IMR-90 (cell line): ENCODE measurements at regions not wholly inside any gene's neighbourhood (a gene's known extent, or its start where the extent isn't known, plus 50 kb on each side); places are given as distances from the start of the nearest gene placed in this dataset.
A peak's percentile ranks its signal among the peaks of the same experiment; 100 is the strongest.

Experiments used
- ATAC-seq: fragments of 200-7000 bp; cut with Tn5 transposase; 2 replicates; pipeline ENCODE4 v1.9.1; 2020; ENCODE audit warnings: low read depth, mild to moderate bottlenecking, moderate library complexity
- BruUV-seq: library from RNA; stranded (reverse); fragments of 400-500 nt; replicated peaks from 2 replicates; lab custom pipeline; 2021; lab: Mats Ljungman, UMichigan
- CTCF ChIA-PET: fragments of 300-600 bp; formaldehyde crosslinking; extraction: SDS; loops from one replicate; lab custom pipeline; 2021; ENCODE audit warnings: antibody characterized with exemption; lab: Yijun Ruan, JAX
- POLR2A ChIA-PET: fragments of 300-600 bp; sonication (Branson Sonifier 250); formaldehyde crosslinking; loops from one replicate; lab custom pipeline; 2022; ENCODE audit warnings: antibody characterized with exemption; ENCODE audit not compliant: unreplicated experiment; lab: Charles Lee
- DNase-seq: peaks from one replicate; pipeline ENCODE4 v3.0.0; 2013
- H2AFZ ChIP-seq: replicated peaks from 2 replicates; pipeline ENCODE3; 2013; ENCODE audit warnings: low read length, mild to moderate bottlenecking; ENCODE audit not compliant: poor library complexity
- H2AK5ac ChIP-seq: 2 replicates; pipeline ENCODE4 v1.6.1; 2013; ENCODE audit warnings: low read depth, low read length, inconsistent platforms
- H2AK9ac ChIP-seq: replicated peaks from 2 replicates; pipeline ENCODE3; 2013; ENCODE audit warnings: mild to moderate bottlenecking, low read depth, low read length, moderate library complexity; ENCODE audit not compliant: poor library complexity
- H2BK120ac ChIP-seq: 2 replicates; pipeline ENCODE4 v1.6.1; 2013; ENCODE audit warnings: low read depth, low read length, inconsistent platforms
- H2BK15ac ChIP-seq: 3 replicates; pipeline ENCODE4 v1.6.1; 2013; ENCODE audit warnings: low read depth, low read length, inconsistent platforms
- H2BK20ac ChIP-seq: 2 replicates; pipeline ENCODE4 v1.6.1; 2013; ENCODE audit warnings: low read depth, mild to moderate bottlenecking, inconsistent platforms, low read length, moderate library complexity
- H2BK5ac ChIP-seq: 2 replicates; pipeline ENCODE4 v1.6.1; 2013; ENCODE audit warnings: mild to moderate bottlenecking, low read depth, low read length, inconsistent platforms; ENCODE audit not compliant: poor library complexity, severe bottlenecking
- H3K14ac ChIP-seq: replicated peaks from 2 replicates; pipeline ENCODE4 v1.6.1; 2013; ENCODE audit warnings: low read depth, low read length, inconsistent platforms
- H3K18ac ChIP-seq: 2 replicates; pipeline ENCODE4 v1.6.1; 2013; ENCODE audit warnings: low read depth, low read length, control low read depth
- H3K23ac ChIP-seq: 2 replicates; pipeline ENCODE4 v1.6.1; 2013; ENCODE audit warnings: low read depth, low read length, inconsistent platforms
- H3K27ac ChIP-seq: 2 replicates; pipeline ENCODE4 v1.5.1; 2013; ENCODE audit warnings: mild to moderate bottlenecking, control low read depth, low read length; ENCODE audit not compliant: insufficient read depth
- H3K27me3 ChIP-seq: 2 replicates; pipeline ENCODE4 v1.6.1; 2013; ENCODE audit warnings: low read length; ENCODE audit not compliant: control insufficient read depth, insufficient read depth
- H3K36me3 ChIP-seq: 2 replicates; pipeline ENCODE4 v1.6.1; 2013; ENCODE audit warnings: low read length, mixed read lengths; ENCODE audit not compliant: control insufficient read depth, insufficient read depth
- H3K4ac ChIP-seq: 2 replicates; pipeline ENCODE4 v1.6.1; 2013; ENCODE audit warnings: low read depth, low read length, inconsistent platforms
- H3K4me1 ChIP-seq: 2 replicates; pipeline ENCODE4 v1.6.1; 2013; ENCODE audit warnings: low read length, mixed read lengths; ENCODE audit not compliant: control insufficient read depth, insufficient read depth
- H3K4me2 ChIP-seq: 2 replicates; pipeline ENCODE4 v1.6.1; 2013; ENCODE audit warnings: low read depth, mild to moderate bottlenecking, control low read depth, low read length, moderate library complexity
- H3K4me3 ChIP-seq: 2 replicates; pipeline ENCODE4 v1.5.1; 2013; ENCODE audit warnings: low read depth, mild to moderate bottlenecking, control low read depth, low read length, moderate library complexity; ENCODE audit not compliant: insufficient read depth
- H3K56ac ChIP-seq: 2 replicates; pipeline ENCODE4 v1.6.1; 2013; ENCODE audit warnings: low read length, inconsistent platforms; ENCODE audit not compliant: insufficient read depth; ENCODE audit errors: extremely low read depth
- H3K79me1 ChIP-seq, 2 experiments: 2 replicates each; pipeline ENCODE4 v1.6.1; 2013; ENCODE audit warnings: low read length in 2 of 2, inconsistent platforms in 1 of 2, low read depth in 1 of 2
- H3K9ac ChIP-seq: 2 replicates; pipeline ENCODE4 v1.6.1; 2013; ENCODE audit warnings: low read depth, low read length, control low read depth
- H3K9me1 ChIP-seq: 2 replicates; pipeline ENCODE4 v1.6.1; 2013; ENCODE audit warnings: low read length, inconsistent platforms; ENCODE audit not compliant: insufficient read depth
- H3K9me3 ChIP-seq: 2 replicates; pipeline ENCODE4 v1.6.1; 2013; ENCODE audit warnings: low read length; ENCODE audit not compliant: control insufficient read depth, insufficient read depth
- H4K20me1 ChIP-seq: 2 replicates; pipeline ENCODE4 v1.6.1; 2013; ENCODE audit warnings: low read length, inconsistent platforms; ENCODE audit not compliant: insufficient read depth
- H4K5ac ChIP-seq: 2 replicates; pipeline ENCODE4 v1.6.1; 2013; ENCODE audit warnings: mild to moderate bottlenecking, low read depth, low read length, control low read depth
- H4K8ac ChIP-seq, 2 experiments: 2 replicates each; pipeline ENCODE4 v1.6.1; 2013; ENCODE audit warnings: low read depth in 2 of 2, low read length in 2 of 2, control low read depth in 1 of 2, inconsistent platforms in 1 of 2
- H4K91ac ChIP-seq: 2 replicates; pipeline ENCODE4 v1.6.1; 2013; ENCODE audit warnings: low read depth, low read length, inconsistent platforms; ENCODE audit not compliant: insufficient read depth
- BHLHE40 ChIP-seq: fragments of 150-350 bp; IDR thresholded peaks from 2 replicates; pipeline ENCODE4 v1.6.1; 2016; ENCODE audit warnings: mild to moderate bottlenecking, low read depth, low read length
- CEBPB ChIP-seq: IDR thresholded peaks from 2 replicates; pipeline ENCODE4 v1.6.1; 2012; ENCODE audit warnings: low read depth, low read length, improper control_type of control experiment
- CHD1 ChIP-seq: IDR thresholded peaks from 2 replicates; pipeline ENCODE4 v1.6.1; 2012; ENCODE audit warnings: low read depth, low read length, improper control_type of control experiment
- CTCF ChIP-seq: conservative IDR thresholded peaks from 2 replicates; pipeline ENCODE4 v1.5.1; 2012; ENCODE audit warnings: mild to moderate bottlenecking, low read depth, low read length, improper control_type of control experiment
- ELK1 ChIP-seq: fragments of 150-350 bp; IDR thresholded peaks from 2 replicates; pipeline ENCODE4 v1.6.1; 2016; ENCODE audit warnings: low read depth, mild to moderate bottlenecking, low read length, moderate library complexity, borderline replicate concordance
- FOS ChIP-seq: fragments of 150-350 bp; IDR thresholded peaks from 2 replicates; pipeline ENCODE4 v1.6.1; 2016; ENCODE audit warnings: low read depth, low read length
- MAFK ChIP-seq: IDR thresholded peaks from 2 replicates; pipeline ENCODE4 v1.6.1; 2012; ENCODE audit warnings: low read depth, low read length, improper control_type of control experiment
- MAZ ChIP-seq: IDR thresholded peaks from 2 replicates; pipeline ENCODE4 v1.6.1; 2012; ENCODE audit warnings: low read depth, mild to moderate bottlenecking, low read length, improper control_type of control experiment, moderate library complexity, borderline replicate concordance
- MXI1 ChIP-seq: IDR thresholded peaks from 2 replicates; pipeline ENCODE4 v1.6.1; 2012; ENCODE audit warnings: low read depth, mild to moderate bottlenecking, low read length, moderate library complexity, borderline replicate concordance
- NFE2L2 ChIP-seq: fragments of 150-350 bp; IDR thresholded peaks from 2 replicates; pipeline ENCODE4 v1.6.1; 2016; ENCODE audit warnings: low read depth, mild to moderate bottlenecking, low read length
- POLR2A ChIP-seq: IDR thresholded peaks from 2 replicates; pipeline ENCODE4 v1.6.1; 2012; ENCODE audit warnings: mild to moderate bottlenecking, low read depth, low read length
- RAD21 ChIP-seq: IDR thresholded peaks from 2 replicates; pipeline ENCODE4 v1.6.1; 2012; ENCODE audit warnings: low read length, improper control_type of control experiment
- RCOR1 ChIP-seq: IDR thresholded peaks from 2 replicates; pipeline ENCODE4 v1.6.1; 2012; ENCODE audit warnings: mild to moderate bottlenecking, low read length, improper control_type of control experiment; ENCODE audit not compliant: insufficient replicate concordance
- RFX5 ChIP-seq: IDR thresholded peaks from 2 replicates; pipeline ENCODE4 v1.8.0; 2012; ENCODE audit warnings: low read depth, mild to moderate bottlenecking, low read length, moderate library complexity
- SMC3 ChIP-seq: fragments of 150-350 bp; IDR thresholded peaks from 2 replicates; pipeline ENCODE4 v1.6.1; 2016; ENCODE audit warnings: low read depth, mild to moderate bottlenecking, antibody characterized with exemption, low read length, moderate library complexity
- USF2 ChIP-seq: fragments of 150-350 bp; IDR thresholded peaks from 2 replicates; pipeline ENCODE4 v1.6.1; 2017; ENCODE audit warnings: mild to moderate bottlenecking, antibody characterized with exemption, low read length, low read depth
- WGBS, 2 experiments: methylation state at CpG; one replicate each; pipeline versions ENCODE4 v1.1.5 to v1.1.7; 2013; ENCODE audit warnings: missing lambda C conversion rate in 2 of 2; ENCODE audit not compliant: insufficient read length in 1 of 2; ENCODE audit errors: extremely low coverage in 2 of 2; 5-methylcytosine and 5-hydroxymethylcytosine counted together
- dilution Hi-C: fragments of 300-500 bp; cut with HindIII; formaldehyde crosslinking; loops from one replicate; pipeline ENCODE4 v1.14.3; 2018; ENCODE audit warnings: low sequenced_read_pairs; ENCODE audit not compliant: unreplicated experiment
- in situ Hi-C: fragments of 300-500 bp; cut with MboI; formaldehyde crosslinking; loops from 3 replicates; pipeline ENCODE4 v1.14.3; 2019; ENCODE audit warnings: low sequenced_read_pairs, inconsistent platforms, mixed read lengths
- intact Hi-C: fragments of 100-400 bp; cut with micrococcal nuclease; formaldehyde crosslinking; loops from 2 replicates; pipeline ENCODE4 v1.10.0; 2022

- H3K9me3 ChIP-seq, result peaks cover 4% of the 10 kb centered on the region
- H2BK120ac ChIP-seq, result no peak overlapping the region
- no peaks in the 10 kb centered on the region for H3K27me3 ChIP-seq
- H2BK20ac ChIP-seq, result no peak overlapping the region
- POLR2A ChIA-PET, result interaction anchor here (0.6 kb wide), 1 partner anchor 12 kb away, joined by 3 read pairs; no protein-coding TSS in a partner anchor
- ATAC-seq (no peak), DNase-seq (no peak)
- peak overlapping the region; percentile 76; the same call in 1 of the 2 replicates for H4K5ac ChIP-seq
- peaks cover 2% of the 10 kb centered on the region for H3K4me1 ChIP-seq
- no peak overlapping the region for H2AFZ ChIP-seq
- H2AK5ac ChIP-seq, result no peak overlapping the region
- intact Hi-C loops (no loop called here), in situ Hi-C loops (loop anchor here (25.0 kb wide), 2 partner anchors 780 to 1180 kb away; no protein-coding TSS in a partner anchor), dilution Hi-C loops (no loop called here)
- no peak overlapping the region for H2BK15ac ChIP-seq
- H4K8ac ChIP-seq, result no peak overlapping the region
- H3K23ac ChIP-seq, result no peak overlapping the region
- H3K9me1 ChIP-seq, result no peaks in the 10 kb centered on the region
- H3K56ac ChIP-seq, result no peak overlapping the region
- no peak overlapping the region for H4K91ac ChIP-seq
- peaks cover 1% of the 10 kb centered on the region; the same call in 1 of the 2 replicates for H3K36me3 ChIP-seq
- no peak overlapping the region for H2BK5ac ChIP-seq
- CTCF ChIA-PET, result interaction anchor here (0.7 kb wide), 1 partner anchor 20 kb away, joined by 3 read pairs; no protein-coding TSS in a partner anchor
- no peaks in the 10 kb centered on the region for H3K79me1 ChIP-seq
- H3K4ac ChIP-seq, result no peak overlapping the region
- H3K4me3 ChIP-seq, result no peak overlapping the region
- TF ChIP-seq POLR2A, result no peak
- TF ChIP-seq MAFK, result no peak
- no peak for TF ChIP-seq RFX5
- no peak for TF ChIP-seq RAD21
- TF ChIP-seq MXI1, result no peak
- TF ChIP-seq SMC3, result no peak
- no peak for TF ChIP-seq CTCF
- TF ChIP-seq RCOR1, result no peak
- no peak for TF ChIP-seq NFE2L2
- TF ChIP-seq CEBPB, result no peak
- no peak for TF ChIP-seq MAZ
- no peak for TF ChIP-seq ELK1
- no peak for TF ChIP-seq USF2
- TF ChIP-seq BHLHE40, result no peak
- no peak for TF ChIP-seq FOS
- TF ChIP-seq CHD1, result no peak
- WGBS, 2 experiments, result no CpG with 5 or more reads among the region's 1 CpG
- no peaks in the 10 kb centered on the region for H4K20me1 ChIP-seq
- H3K4me2 ChIP-seq, result no peak overlapping the region
- no TSS peak for BruUV-seq
- H3K9ac ChIP-seq, result no peak overlapping the region
- no peak overlapping the region for H3K27ac ChIP-seq
- peak overlapping the region; percentile 92; the same call in 1 of the 2 replicates for H3K18ac ChIP-seq
- H3K14ac ChIP-seq, result no peak overlapping the region
- no peak overlapping the region for H2AK9ac ChIP-seq
These were observed 590.5 kb upstream of the ADAMTS5 start for GRCh38 chr21:27557356-27557755.
